ENCODE measurements at regions not wholly inside any gene's neighbourhood (a gene's known extent, or its start where the extent isn't known, plus 50 kb on each side); places are given as distances from the start of the nearest gene placed in this dataset.

DNA sequence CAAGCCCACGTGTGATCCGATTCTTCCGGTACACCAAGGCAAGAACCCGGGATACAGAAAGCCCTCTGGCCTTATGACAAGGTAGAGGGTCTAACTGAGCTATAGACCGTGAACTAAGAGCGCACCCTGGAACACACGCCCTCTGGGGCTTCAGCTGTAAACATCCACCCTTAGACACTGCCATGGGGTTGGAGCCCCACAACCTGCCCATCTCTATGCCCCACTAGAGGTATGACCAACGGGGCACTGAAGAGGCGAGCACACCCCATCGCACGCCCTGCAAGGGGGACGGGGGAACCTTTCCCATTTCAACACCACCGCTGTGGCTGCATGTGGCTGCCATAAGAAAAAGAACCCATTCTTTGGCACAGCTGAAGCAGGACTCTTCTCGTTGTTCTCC, 1206.0 kb upstream of the TMEM132C start:
- TF ChIP-seq, protein P1, sequence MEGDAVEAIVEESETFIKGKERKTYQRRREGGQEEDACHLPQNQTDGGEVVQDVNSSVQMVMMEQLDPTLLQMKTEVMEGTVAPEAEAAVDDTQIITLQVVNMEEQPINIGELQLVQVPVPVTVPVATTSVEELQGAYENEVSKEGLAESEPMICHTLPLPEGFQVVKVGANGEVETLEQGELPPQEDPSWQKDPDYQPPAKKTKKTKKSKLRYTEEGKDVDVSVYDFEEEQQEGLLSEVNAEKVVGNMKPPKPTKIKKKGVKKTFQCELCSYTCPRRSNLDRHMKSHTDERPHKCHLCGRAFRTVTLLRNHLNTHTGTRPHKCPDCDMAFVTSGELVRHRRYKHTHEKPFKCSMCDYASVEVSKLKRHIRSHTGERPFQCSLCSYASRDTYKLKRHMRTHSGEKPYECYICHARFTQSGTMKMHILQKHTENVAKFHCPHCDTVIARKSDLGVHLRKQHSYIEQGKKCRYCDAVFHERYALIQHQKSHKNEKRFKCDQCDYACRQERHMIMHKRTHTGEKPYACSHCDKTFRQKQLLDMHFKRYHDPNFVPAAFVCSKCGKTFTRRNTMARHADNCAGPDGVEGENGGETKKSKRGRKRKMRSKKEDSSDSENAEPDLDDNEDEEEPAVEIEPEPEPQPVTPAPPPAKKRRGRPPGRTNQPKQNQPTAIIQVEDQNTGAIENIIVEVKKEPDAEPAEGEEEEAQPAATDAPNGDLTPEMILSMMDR (IDR thresholded peaks at IDR 0.05; ENCODE audit: low read depth, low read length, missing control alignments) = no peak
- no peak overlapping the region for H3K4me3 ChIP-seq (replicated peaks; ENCODE audit: low read depth, low read length)
- DNase-seq (ENCODE audit: extremely low read depth, low read depth) = no peak

DNA sequence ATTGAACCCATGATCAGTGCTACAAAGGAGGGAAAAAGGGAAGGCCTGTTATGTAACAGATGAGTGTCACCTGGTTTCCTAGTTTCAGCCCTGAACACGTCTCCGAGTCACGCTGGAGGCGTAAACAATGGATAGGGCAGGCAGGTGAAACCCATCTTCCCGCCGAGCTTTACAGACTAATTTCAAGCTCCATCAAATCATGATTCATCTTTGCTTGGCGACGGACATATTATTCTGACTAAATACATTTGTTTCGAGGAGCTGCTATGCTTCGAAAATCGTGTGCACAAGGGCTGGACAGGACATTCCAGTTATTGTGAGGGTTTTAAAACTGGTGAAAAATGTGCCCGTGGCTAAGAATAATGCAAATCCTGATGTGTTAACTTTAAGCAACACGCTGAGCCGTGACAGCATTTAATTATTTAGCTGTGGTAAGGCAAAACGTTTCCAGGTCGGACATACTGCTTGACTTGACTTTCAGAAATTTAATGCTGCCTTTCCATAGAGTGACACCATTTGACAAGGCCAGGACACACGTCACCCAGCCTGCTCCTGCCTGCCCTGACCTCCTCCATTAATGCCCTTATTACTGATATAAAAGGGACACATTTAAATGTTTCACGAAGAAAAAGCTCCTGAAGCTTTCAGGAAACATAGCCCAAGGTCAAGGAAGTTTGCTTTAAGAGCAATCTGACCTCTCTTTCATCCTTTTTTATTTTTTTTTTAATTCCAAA, 1203.5 kb upstream of the TMEM132C start:
- TF ChIP-seq, protein P1 (IDR thresholded peaks at IDR 0.05; ENCODE audit: low read depth, low read length, missing control alignments) = no peak
- no peak for DNase-seq (ENCODE audit: extremely low read depth, low read depth)
- no peak overlapping the region for H3K4me3 ChIP-seq (replicated peaks; ENCODE audit: low read depth, low read length)

DNA sequence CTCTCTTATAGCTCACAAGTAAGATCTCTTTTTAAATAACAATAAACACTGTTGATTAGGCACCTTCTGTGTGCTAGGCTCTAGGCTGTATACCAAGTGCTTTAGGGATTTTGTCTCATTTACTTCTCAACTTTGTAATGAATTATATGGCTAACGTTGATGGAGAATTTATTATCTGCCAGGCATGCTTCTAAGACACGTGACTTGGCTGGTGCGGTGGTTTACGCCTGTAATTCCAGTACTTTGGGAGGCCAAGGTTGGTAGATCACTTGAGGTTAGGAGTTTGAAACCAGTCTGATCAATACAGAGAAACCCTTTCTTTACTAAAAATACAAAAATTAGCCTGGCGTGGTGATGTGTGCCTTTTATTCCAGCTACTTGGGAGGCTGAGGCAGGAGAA, 1202.8 kb upstream of the TMEM132C start:
- DNase-seq (ENCODE audit: extremely low read depth, low read depth) = no peak
- H3K4me3 ChIP-seq (replicated peaks; ENCODE audit: low read depth, low read length) = no peak overlapping the region
- TF ChIP-seq, protein P1 (IDR thresholded peaks at IDR 0.05; ENCODE audit: low read depth, low read length, missing control alignments) = no peak

DNA sequence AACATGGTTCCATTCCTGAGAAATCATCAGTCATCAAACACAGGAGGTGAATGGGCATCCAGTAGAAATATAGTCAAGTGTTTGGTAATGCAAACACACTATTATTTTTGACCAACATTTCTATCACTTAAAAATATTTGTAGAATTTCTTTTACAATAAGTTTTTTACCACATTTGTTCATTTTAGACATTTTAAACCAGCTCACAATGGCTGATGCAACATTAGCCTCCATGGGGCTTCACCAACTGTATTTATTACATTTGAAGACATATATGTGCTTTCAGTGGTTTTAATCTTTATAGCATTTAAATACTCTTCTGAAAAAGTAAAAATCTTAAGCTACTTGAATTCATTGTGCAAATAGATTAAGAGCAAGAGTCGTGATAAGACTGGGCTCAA, 1201.4 kb upstream of the TMEM132C start:
- TF ChIP-seq, protein P1 (IDR thresholded peaks at IDR 0.05; ENCODE audit: low read depth, low read length, missing control alignments) = no peak
- no peak overlapping the region for H3K4me3 ChIP-seq (replicated peaks; ENCODE audit: low read depth, low read length)
- DNase-seq (ENCODE audit: extremely low read depth, low read depth) = no peak

DNA sequence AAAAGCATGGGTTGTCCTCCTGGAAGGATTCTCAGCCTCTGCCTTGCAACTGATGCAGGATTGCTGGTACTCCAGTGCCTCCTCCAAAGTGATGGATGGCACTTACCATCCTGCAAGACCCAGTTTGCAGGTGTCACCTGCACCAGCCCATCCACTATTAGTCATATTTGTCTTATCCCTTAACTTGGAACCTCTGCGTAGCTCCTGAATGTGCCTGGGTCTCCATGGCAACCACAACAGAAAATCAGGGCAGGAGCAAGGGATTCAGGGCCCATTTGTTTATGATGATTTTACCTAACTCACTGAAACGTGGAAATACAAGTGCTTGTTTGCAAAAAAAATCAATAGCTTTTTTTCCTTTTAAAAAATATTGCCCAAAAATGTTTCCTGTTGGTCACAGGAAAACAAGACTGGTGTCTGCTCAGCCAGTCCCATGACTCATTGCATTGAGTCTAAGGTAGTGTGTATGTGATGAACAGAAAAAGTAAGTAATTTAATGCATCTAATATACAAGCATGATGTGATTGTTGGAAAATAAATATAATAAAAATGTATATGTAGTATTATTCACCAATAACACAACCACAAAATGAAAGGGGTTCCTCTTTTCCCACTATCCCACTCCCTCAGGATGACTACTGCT, 1196.3 kb upstream of the TMEM132C start:
- no peak overlapping the region for H3K4me3 ChIP-seq (replicated peaks; ENCODE audit: low read depth, low read length)
- TF ChIP-seq, protein P1 (IDR thresholded peaks at IDR 0.05; ENCODE audit: low read depth, low read length, missing control alignments) = no peak
- no peak for DNase-seq (ENCODE audit: extremely low read depth, low read depth)

DNA sequence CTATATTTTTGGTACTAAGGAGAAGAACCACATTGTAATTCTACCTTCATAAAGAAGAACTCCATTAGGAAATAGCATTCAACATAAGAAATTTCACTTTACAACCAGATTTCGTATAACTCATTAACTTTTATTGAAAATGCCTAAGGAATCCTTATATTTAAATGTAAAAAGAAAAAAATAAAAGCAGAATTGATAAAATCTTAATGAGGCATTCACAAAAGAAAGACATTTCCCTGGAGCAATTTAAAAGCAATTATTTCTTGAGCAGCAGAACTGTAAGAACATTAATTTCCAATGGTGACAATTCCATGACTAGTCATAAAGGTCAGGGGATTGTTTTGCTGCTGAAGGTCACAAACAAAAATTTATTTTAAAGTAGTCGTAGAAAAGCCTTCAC, 1192.8 kb upstream of the TMEM132C start:
- no peak overlapping the region for H3K4me3 ChIP-seq (replicated peaks; ENCODE audit: low read depth, low read length)
- TF ChIP-seq, protein P1 (IDR thresholded peaks at IDR 0.05; ENCODE audit: low read depth, low read length, missing control alignments) = no peak
- DNase-seq (ENCODE audit: extremely low read depth, low read depth) = no peak
